Keratinocyte (primary cell): ENCODE measurements at regions not wholly inside any gene's neighbourhood (a gene's known extent, or its start where the extent isn't known, plus 50 kb on each side); places are given as distances from the start of the nearest gene placed in this dataset.

Experiments used
- DNase-seq: peaks from one replicate; pipeline ENCODE4 v3.0.0-alpha.2; 2011; ENCODE audit warnings: low read depth, missing footprints, low spot score
- FAIRE-seq: peaks from 2 replicates; lab custom pipeline; 2011; peaks lifted over from hg19 to GRCh38; lab: Jason Lieb, UNC
- H2AFZ ChIP-seq: 2 replicates; pipeline ENCODE4 v1.6.0; 2012; ENCODE audit warnings: low read length, control low read depth, inconsistent platforms; ENCODE audit not compliant: control insufficient read depth
- H3K27ac ChIP-seq: 2 replicates; pipeline ENCODE4 v1.5.1; 2011; ENCODE audit warnings: low read length; ENCODE audit not compliant: control insufficient read depth, insufficient read depth
- H3K27me3 ChIP-seq: 3 replicates; pipeline ENCODE4 v1.6.0; 2011; ENCODE audit warnings: low read length; ENCODE audit not compliant: control insufficient read depth, insufficient read depth; ENCODE audit errors: extremely low read depth
- H3K36me3 ChIP-seq, 2 experiments: 2 replicates in 1 of 2; 3 replicates in 1 of 2; pipeline ENCODE4 v1.5.1; 2011; ENCODE audit warnings: low read length in 2 of 2, mild to moderate bottlenecking in 1 of 2; ENCODE audit not compliant: control insufficient read depth in 2 of 2, insufficient read depth in 2 of 2; ENCODE audit errors: extremely low read depth in 1 of 2
- H3K4me1 ChIP-seq: 3 replicates; pipeline ENCODE4 v1.5.1; 2011; ENCODE audit warnings: low read length; ENCODE audit not compliant: control insufficient read depth, insufficient read depth; ENCODE audit errors: extremely low read depth
- H3K4me2 ChIP-seq: 3 replicates; pipeline ENCODE4 v1.6.0; 2011; ENCODE audit warnings: low read depth, low read length; ENCODE audit not compliant: control insufficient read depth, insufficient read depth; ENCODE audit errors: extremely low read depth
- H3K4me3 ChIP-seq, 3 experiments: fragments of 200-600 bp in 1 of 3; sonication (generic) in 1 of 3; 2 replicates in 2 of 3; 3 replicates in 1 of 3; pipeline ENCODE4 v1.5.1; 2011 to 2016; ENCODE audit warnings: low read length in 3 of 3, mild to moderate bottlenecking in 3 of 3, control low read depth in 2 of 3, inconsistent platforms in 1 of 3, low read depth in 1 of 3, mixed read lengths in 1 of 3, mixed run types in 1 of 3, moderate library complexity in 1 of 3; ENCODE audit not compliant: control insufficient read depth in 2 of 3, insufficient read depth in 2 of 3; ENCODE audit errors: extremely low read depth in 1 of 3
- H3K79me2 ChIP-seq: 2 replicates; pipeline ENCODE4 v1.6.0; 2012; ENCODE audit warnings: low read length; ENCODE audit not compliant: control insufficient read depth, insufficient read depth
- H3K9ac ChIP-seq: 3 replicates; pipeline ENCODE4 v1.6.0; 2011; ENCODE audit warnings: low read length; ENCODE audit not compliant: control insufficient read depth, insufficient read depth; ENCODE audit errors: extremely low read depth
- H3K9me1 ChIP-seq: 3 replicates; pipeline ENCODE4 v1.6.0; 2011; ENCODE audit warnings: low read length; ENCODE audit not compliant: control insufficient read depth, insufficient read depth; ENCODE audit errors: extremely low read depth
- H3K9me3 ChIP-seq: 2 replicates; pipeline ENCODE4 v1.5.1; 2012; ENCODE audit warnings: low read depth, low read length; ENCODE audit not compliant: control insufficient read depth
- H4K20me1 ChIP-seq: 3 replicates; pipeline ENCODE4 v1.6.0; 2011; ENCODE audit warnings: low read length; ENCODE audit not compliant: control insufficient read depth, insufficient read depth; ENCODE audit errors: extremely low read depth
- EZH2 ChIP-seq: IDR thresholded peaks from one replicate; pipeline ENCODE4 v1.6.1; 2012; ENCODE audit warnings: inconsistent platforms, mild to moderate bottlenecking, low read length, moderate library complexity
- dilution Hi-C: fragments of 300-500 bp; cut with MboI; formaldehyde crosslinking; loops from one replicate; pipeline ENCODE4 v1.7.0; 2020; ENCODE audit warnings: low sequenced_read_pairs; ENCODE audit not compliant: extremely low pct_ligation_motif_present
- TF ChIP-seq, protein P1 (sequence below), 3 experiments: IDR thresholded peaks in 1 of 3; conservative IDR thresholded peaks in 1 of 3; optimal IDR thresholded peaks in 1 of 3; 2 replicates in 2 of 3; 3 replicates in 1 of 3; pipeline versions ENCODE3 to v1.5.1; 2011; ENCODE audit warnings: low read length in 3 of 3, mild to moderate bottlenecking in 3 of 3, moderate library complexity in 2 of 3, control low read depth in 1 of 3, inconsistent platforms in 1 of 3; ENCODE audit not compliant: insufficient read depth in 2 of 3; ENCODE audit errors: extremely low read depth in 1 of 3

DNA sequence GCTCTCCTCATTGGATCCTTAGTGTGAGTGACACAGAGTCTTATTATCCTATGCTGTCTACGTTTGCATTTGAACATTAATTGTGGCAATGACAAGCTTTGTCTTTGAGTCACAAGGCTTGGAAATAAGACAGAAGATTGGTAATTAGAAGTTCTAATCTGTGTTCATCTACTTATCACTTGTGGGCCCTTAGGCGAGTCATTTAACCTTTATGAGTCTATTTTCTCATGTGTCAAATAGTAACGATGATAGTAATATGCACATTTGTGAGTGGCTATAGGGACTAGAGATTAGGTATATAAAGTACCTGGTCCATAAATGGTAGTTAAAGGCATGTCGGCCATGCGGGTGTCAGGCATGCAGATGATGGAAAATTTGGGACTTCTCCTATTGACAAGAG, 105.6 kb upstream of the NABP1 start:
- TF ChIP-seq, protein P1, sequence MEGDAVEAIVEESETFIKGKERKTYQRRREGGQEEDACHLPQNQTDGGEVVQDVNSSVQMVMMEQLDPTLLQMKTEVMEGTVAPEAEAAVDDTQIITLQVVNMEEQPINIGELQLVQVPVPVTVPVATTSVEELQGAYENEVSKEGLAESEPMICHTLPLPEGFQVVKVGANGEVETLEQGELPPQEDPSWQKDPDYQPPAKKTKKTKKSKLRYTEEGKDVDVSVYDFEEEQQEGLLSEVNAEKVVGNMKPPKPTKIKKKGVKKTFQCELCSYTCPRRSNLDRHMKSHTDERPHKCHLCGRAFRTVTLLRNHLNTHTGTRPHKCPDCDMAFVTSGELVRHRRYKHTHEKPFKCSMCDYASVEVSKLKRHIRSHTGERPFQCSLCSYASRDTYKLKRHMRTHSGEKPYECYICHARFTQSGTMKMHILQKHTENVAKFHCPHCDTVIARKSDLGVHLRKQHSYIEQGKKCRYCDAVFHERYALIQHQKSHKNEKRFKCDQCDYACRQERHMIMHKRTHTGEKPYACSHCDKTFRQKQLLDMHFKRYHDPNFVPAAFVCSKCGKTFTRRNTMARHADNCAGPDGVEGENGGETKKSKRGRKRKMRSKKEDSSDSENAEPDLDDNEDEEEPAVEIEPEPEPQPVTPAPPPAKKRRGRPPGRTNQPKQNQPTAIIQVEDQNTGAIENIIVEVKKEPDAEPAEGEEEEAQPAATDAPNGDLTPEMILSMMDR (optimal IDR thresholded peaks at IDR 0.05 in 1 of 3, IDR thresholded peaks at IDR 0.05 in 1 of 3, conservative IDR thresholded peaks at IDR 0.05 in 1 of 3; ENCODE audit: extremely low read depth in 1 of 3, insufficient read depth in 2 of 3, low read length in 3 of 3) = no peak
- TF ChIP-seq EZH2 = no peak
- H3K9me1 ChIP-seq = no peaks in the 10 kb centered on the region
- no peaks in the 10 kb centered on the region for H4K20me1 ChIP-seq
- no peak overlapping the region for H3K27ac ChIP-seq
- no peak overlapping the region for H3K4me3 ChIP-seq
- H3K27me3 ChIP-seq = no peaks in the 10 kb centered on the region
- no peak overlapping the region for H3K9ac ChIP-seq
- no peaks in the 10 kb centered on the region for H3K9me3 ChIP-seq
- peak; percentile 26 for FAIRE-seq
- no peak overlapping the region for H2AFZ ChIP-seq
- H3K4me1 ChIP-seq = peaks cover 10% of the 10 kb centered on the region
- H3K4me2 ChIP-seq = no peak overlapping the region
- dilution Hi-C loops = loop anchor here (25.0 kb wide), 1 partner anchor 240 kb away; no protein-coding TSS in a partner anchor
- H3K79me2 ChIP-seq = no peaks in the 10 kb centered on the region
- no peak for DNase-seq
- no peaks in the 10 kb centered on the region for H3K36me3 ChIP-seq

DNA sequence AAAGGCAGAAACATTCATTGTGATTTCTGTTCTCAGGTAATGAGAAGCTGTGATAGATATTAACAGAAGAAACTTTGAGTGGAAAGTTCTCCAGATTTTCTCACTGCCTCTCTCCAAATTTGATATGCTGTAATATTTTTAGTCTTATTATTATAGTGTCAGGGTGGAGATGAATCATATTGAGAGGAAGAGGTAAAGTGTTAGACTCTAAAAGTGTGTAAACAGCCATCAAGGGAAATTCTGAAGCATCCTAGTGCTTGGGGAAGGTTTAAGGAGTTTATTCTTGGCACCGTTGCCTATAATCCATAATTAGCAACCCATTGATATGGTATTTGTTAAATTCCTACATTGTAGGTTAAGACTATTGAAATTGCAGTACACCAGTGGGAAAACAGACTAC, 104.7 kb upstream of the NABP1 start:
- no peak overlapping the region for H3K9ac ChIP-seq
- no peak overlapping the region for H3K4me2 ChIP-seq
- no peaks in the 10 kb centered on the region for H3K36me3 ChIP-seq
- peaks cover 14% of the 10 kb centered on the region for H3K4me1 ChIP-seq
- no peaks in the 10 kb centered on the region for H3K9me3 ChIP-seq
- H3K4me3 ChIP-seq = no peak overlapping the region
- H3K27ac ChIP-seq = no peak overlapping the region
- FAIRE-seq (no peak), DNase-seq (no peak)
- TF ChIP-seq, protein P1 (optimal IDR thresholded peaks at IDR 0.05 in 1 of 3, IDR thresholded peaks at IDR 0.05 in 1 of 3, conservative IDR thresholded peaks at IDR 0.05 in 1 of 3; ENCODE audit: extremely low read depth in 1 of 3, insufficient read depth in 2 of 3, low read length in 3 of 3) = no peak
- no peak for TF ChIP-seq EZH2
- no peaks in the 10 kb centered on the region for H3K9me1 ChIP-seq
- no peaks in the 10 kb centered on the region for H3K27me3 ChIP-seq
- H2AFZ ChIP-seq = no peak overlapping the region
- no peaks in the 10 kb centered on the region for H4K20me1 ChIP-seq
- H3K79me2 ChIP-seq = no peaks in the 10 kb centered on the region
- dilution Hi-C loops = loop anchor here (25.0 kb wide), 1 partner anchor 239 kb away; no protein-coding TSS in a partner anchor
